Hepatocyte (in vitro differentiated cells): ENCODE measurements at regions not wholly inside any gene's neighbourhood (a gene's known extent, or its start where the extent isn't known, plus 50 kb on each side); places are given as distances from the start of the nearest gene placed in this dataset.

Experiments
- EZH2 ChIP-seq: fragments of 200-600 bp; sonication (generic); IDR thresholded peaks from 2 replicates; pipeline ENCODE4 v1.6.1; 2016; ENCODE audit warnings: antibody characterized with exemption, mild to moderate bottlenecking, borderline replicate concordance
- EZH2phosphoT487 ChIP-seq: fragments of 200-600 bp; sonication (generic); IDR thresholded peaks from one replicate; pipeline ENCODE4 v1.6.1; 2018; ENCODE audit warnings: antibody characterized with exemption, mild to moderate bottlenecking, low read depth, moderate library complexity; ENCODE audit not compliant: unreplicated experiment, severe bottlenecking
- TF ChIP-seq, protein P1 (sequence below): fragments of 200-600 bp; sonication (generic); IDR thresholded peaks from 2 replicates; pipeline ENCODE4 v1.5.1; 2016; ENCODE audit warnings: antibody characterized with exemption, mild to moderate bottlenecking; ENCODE audit not compliant: poor library complexity

DNA sequence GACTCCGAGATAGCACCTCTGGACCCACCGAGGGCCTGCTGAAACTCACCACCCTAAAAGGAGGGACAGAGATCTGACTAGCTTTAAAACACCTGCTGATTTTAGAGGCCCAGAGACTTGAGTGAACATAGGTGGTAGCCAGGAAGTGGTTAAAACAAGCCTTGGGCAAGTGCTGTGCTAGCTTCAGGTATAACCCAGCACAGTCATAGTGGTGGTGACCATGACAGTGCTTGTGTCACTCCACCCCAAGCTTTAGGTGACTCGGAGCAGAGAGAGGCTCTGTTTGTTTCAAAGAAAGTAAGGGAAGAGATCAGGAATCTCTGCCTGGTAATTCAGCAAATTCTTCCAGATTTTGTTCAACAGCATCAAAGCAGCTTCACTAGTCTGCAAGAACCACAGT is 641.1 kb upstream of the BCHE start:
- TF ChIP-seq, protein P1, sequence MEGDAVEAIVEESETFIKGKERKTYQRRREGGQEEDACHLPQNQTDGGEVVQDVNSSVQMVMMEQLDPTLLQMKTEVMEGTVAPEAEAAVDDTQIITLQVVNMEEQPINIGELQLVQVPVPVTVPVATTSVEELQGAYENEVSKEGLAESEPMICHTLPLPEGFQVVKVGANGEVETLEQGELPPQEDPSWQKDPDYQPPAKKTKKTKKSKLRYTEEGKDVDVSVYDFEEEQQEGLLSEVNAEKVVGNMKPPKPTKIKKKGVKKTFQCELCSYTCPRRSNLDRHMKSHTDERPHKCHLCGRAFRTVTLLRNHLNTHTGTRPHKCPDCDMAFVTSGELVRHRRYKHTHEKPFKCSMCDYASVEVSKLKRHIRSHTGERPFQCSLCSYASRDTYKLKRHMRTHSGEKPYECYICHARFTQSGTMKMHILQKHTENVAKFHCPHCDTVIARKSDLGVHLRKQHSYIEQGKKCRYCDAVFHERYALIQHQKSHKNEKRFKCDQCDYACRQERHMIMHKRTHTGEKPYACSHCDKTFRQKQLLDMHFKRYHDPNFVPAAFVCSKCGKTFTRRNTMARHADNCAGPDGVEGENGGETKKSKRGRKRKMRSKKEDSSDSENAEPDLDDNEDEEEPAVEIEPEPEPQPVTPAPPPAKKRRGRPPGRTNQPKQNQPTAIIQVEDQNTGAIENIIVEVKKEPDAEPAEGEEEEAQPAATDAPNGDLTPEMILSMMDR, result no peak
- TF ChIP-seq EZH2 (no peak), EZH2phosphoT487 (no peak)
